Testis (tissue), 2 donors: ENCODE measurements at regions not wholly inside any gene's neighbourhood (a gene's known extent, or its start where the extent isn't known, plus 50 kb on each side); places are given as distances from the start of the nearest gene placed in this dataset.

Source experiments
- POLR2A ChIP-seq: fragments of 450-650 bp; IDR thresholded peaks from one replicate; pipeline ENCODE4 v1.6.1; 2017; ENCODE audit warnings: antibody characterized with exemption, mild to moderate bottlenecking, moderate library complexity
- TF ChIP-seq, protein P1 (sequence below), 3 experiments: fragments of 450-650 bp in 2 of 3; fragments of 200-600 bp in 1 of 3; sonication (generic) in 1 of 3; IDR thresholded peaks; one replicate each; pipeline ENCODE4 v1.5.1; 2016 to 2019; ENCODE audit warnings: antibody characterized with exemption in 3 of 3, mild to moderate bottlenecking in 2 of 3, moderate library complexity in 1 of 3

DNA sequence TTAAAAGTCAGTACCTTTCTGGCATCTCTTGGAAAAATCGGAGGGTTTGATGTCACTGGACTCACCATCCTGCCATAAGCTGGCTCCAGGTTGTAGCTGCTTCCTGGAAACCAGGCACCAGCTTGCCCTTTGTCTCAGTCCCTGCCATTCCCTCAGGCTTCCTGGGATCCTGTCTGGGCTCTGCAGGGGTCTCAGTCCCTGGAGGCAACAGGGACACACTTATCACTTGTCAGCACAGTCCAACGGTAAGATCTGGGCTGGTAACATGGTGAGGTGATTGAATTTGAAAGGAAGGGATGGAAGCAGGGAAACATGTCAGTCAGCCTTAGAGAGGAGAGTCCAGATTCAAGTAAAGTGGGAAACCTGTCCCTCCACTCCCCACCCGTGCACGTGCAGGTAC lies 147.6 kb upstream of the ECI2 start:
- TF ChIP-seq, protein P1, sequence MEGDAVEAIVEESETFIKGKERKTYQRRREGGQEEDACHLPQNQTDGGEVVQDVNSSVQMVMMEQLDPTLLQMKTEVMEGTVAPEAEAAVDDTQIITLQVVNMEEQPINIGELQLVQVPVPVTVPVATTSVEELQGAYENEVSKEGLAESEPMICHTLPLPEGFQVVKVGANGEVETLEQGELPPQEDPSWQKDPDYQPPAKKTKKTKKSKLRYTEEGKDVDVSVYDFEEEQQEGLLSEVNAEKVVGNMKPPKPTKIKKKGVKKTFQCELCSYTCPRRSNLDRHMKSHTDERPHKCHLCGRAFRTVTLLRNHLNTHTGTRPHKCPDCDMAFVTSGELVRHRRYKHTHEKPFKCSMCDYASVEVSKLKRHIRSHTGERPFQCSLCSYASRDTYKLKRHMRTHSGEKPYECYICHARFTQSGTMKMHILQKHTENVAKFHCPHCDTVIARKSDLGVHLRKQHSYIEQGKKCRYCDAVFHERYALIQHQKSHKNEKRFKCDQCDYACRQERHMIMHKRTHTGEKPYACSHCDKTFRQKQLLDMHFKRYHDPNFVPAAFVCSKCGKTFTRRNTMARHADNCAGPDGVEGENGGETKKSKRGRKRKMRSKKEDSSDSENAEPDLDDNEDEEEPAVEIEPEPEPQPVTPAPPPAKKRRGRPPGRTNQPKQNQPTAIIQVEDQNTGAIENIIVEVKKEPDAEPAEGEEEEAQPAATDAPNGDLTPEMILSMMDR (IDR thresholded peaks at IDR 0.05), result no peak
- TF ChIP-seq POLR2A, result no peak
